ENCODE measurements at regions not wholly inside any gene's neighbourhood (a gene's known extent, or its start where the extent isn't known, plus 50 kb on each side); places are given as distances from the start of the nearest gene placed in this dataset.

DNA sequence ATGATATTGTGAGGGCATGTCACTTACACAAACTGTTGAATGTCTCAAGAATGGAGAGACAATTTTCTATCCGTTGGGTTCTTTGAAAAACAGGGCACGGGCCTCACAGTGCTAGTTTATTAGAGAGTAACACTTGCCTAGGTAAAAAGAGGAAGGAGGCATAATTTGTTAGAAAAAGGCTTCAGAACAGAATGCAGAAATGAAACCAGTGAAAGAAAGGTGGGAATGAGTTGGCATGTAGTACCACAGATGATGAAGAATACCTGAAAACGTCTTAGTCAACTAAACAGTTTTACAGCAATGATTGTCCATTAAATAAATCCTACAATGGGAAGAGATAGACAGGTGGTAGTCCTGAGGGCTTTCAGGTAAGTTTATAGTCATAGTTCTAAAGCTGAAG, 1399.7 kb upstream of the CADM2 start:
- TF ChIP-seq, protein P1, sequence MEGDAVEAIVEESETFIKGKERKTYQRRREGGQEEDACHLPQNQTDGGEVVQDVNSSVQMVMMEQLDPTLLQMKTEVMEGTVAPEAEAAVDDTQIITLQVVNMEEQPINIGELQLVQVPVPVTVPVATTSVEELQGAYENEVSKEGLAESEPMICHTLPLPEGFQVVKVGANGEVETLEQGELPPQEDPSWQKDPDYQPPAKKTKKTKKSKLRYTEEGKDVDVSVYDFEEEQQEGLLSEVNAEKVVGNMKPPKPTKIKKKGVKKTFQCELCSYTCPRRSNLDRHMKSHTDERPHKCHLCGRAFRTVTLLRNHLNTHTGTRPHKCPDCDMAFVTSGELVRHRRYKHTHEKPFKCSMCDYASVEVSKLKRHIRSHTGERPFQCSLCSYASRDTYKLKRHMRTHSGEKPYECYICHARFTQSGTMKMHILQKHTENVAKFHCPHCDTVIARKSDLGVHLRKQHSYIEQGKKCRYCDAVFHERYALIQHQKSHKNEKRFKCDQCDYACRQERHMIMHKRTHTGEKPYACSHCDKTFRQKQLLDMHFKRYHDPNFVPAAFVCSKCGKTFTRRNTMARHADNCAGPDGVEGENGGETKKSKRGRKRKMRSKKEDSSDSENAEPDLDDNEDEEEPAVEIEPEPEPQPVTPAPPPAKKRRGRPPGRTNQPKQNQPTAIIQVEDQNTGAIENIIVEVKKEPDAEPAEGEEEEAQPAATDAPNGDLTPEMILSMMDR (IDR thresholded peaks at IDR 0.05; ENCODE audit: low read length): no peak
- no peak for TF ChIP-seq EZH2phosphoT487 (IDR thresholded peaks at IDR 0.05; ENCODE audit: low read length)
